ENCODE measurements at regions not wholly inside any gene's neighbourhood (a gene's known extent, or its start where the extent isn't known, plus 50 kb on each side); places are given as distances from the start of the nearest gene placed in this dataset.

DNA sequence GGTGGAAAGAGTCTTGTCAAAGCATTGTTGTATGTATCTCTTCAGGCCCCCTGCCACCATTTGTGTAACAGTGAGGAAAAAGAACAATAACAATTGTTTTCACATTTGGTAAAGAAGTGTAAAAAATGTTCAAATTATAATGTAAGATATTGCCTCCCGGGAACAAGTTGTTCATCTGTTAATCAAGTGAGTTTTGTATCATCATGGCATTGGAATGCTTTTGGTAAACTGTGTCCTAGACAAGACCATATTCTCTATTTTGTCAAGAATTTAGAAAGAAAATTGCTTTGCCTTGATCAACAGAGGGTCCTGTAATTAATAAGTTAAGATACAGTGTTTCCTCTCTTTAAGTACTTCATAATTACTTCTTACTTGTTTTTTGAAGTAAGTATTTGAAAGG, 692.0 kb upstream of the NR5A2 start:
- no peak for TF ChIP-seq POLR2A (IDR thresholded peaks at IDR 0.05)
- TF ChIP-seq, protein P1, sequence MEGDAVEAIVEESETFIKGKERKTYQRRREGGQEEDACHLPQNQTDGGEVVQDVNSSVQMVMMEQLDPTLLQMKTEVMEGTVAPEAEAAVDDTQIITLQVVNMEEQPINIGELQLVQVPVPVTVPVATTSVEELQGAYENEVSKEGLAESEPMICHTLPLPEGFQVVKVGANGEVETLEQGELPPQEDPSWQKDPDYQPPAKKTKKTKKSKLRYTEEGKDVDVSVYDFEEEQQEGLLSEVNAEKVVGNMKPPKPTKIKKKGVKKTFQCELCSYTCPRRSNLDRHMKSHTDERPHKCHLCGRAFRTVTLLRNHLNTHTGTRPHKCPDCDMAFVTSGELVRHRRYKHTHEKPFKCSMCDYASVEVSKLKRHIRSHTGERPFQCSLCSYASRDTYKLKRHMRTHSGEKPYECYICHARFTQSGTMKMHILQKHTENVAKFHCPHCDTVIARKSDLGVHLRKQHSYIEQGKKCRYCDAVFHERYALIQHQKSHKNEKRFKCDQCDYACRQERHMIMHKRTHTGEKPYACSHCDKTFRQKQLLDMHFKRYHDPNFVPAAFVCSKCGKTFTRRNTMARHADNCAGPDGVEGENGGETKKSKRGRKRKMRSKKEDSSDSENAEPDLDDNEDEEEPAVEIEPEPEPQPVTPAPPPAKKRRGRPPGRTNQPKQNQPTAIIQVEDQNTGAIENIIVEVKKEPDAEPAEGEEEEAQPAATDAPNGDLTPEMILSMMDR (IDR thresholded peaks at IDR 0.05 in 4 of 5, conservative IDR thresholded peaks at IDR 0.05 in 1 of 5): no peak

Data from gastrocnemius medialis (tissue), 4 donors.